HT-29 (cell line): ENCODE measurements at regions not wholly inside any gene's neighbourhood (a gene's known extent, or its start where the extent isn't known, plus 50 kb on each side); places are given as distances from the start of the nearest gene placed in this dataset.
"Not testable (repeated sequence)": the region's sequence is repeated elsewhere in the genome, so short reads cannot be mapped to it uniquely, and the experiment has no call there.

Source experiments
- DNase-seq: peaks from one replicate; pipeline ENCODE4 v3.0.0-alpha.2; 2015; ENCODE audit warnings: low spot score

GRCh38 chr6:167751579-167752115, 75.1 kb upstream of the AFDN start:
- no peak for DNase-seq

- not testable (repeated sequence) for DNase-seq
Observed at GRCh38 chr6:167753281-167753680, 73.4 kb upstream of the AFDN start.

GRCh38 chr6:167754691-167755090, 72.0 kb upstream of the AFDN start:
- no peak for DNase-seq

- DNase-seq = no peak
Observed at GRCh38 chr6:167755461-167755860, 71.2 kb upstream of the AFDN start.

- DNase-seq = no peak
Observed at GRCh38 chr6:167756597-167756996, 70.1 kb upstream of the AFDN start.

GRCh38 chr6:167757249-167757648, 69.5 kb upstream of the AFDN start:
- no peak for DNase-seq

GRCh38 chr6:167757821-167758220, 68.9 kb upstream of the AFDN start:
- DNase-seq = no peak

GRCh38 chr6:167758309-167759023, 68.2 kb upstream of the AFDN start:
- no peak for DNase-seq

- DNase-seq = no peak
Observed at GRCh38 chr6:167759206-167759605, 67.5 kb upstream of the AFDN start.

- no peak for DNase-seq
Observed at GRCh38 chr6:167759912-167760311, 66.8 kb upstream of the AFDN start.

- DNase-seq = no peak
Observed at GRCh38 chr6:167760979-167761793, 65.5 kb upstream of the AFDN start.

- no peak for DNase-seq
Observed at GRCh38 chr6:167761794-167762258, 64.9 kb upstream of the AFDN start.

- no peak for DNase-seq
Observed at GRCh38 chr6:167762259-167762962, 64.3 kb upstream of the AFDN start.

- no peak for DNase-seq
Observed at GRCh38 chr6:167763056-167763944, 63.4 kb upstream of the AFDN start.

- DNase-seq = no peak
Observed at GRCh38 chr6:167764215-167764614, 62.5 kb upstream of the AFDN start.

- no peak for DNase-seq
Observed at GRCh38 chr6:167764713-167765479, 61.8 kb upstream of the AFDN start.

- DNase-seq = peak; percentile 85
Observed at GRCh38 chr6:167766986-167767714, 59.6 kb upstream of the AFDN start.

GRCh38 chr6:167767715-167768107, 59.0 kb upstream of the AFDN start:
- no peak for DNase-seq

GRCh38 chr6:167768471-167769215, 58.1 kb upstream of the AFDN start:
- no peak for DNase-seq
